DMS79 treated with DMSO at 0.1 percent for 48 hours (cell line): ENCODE measurements at regions not wholly inside any gene's neighbourhood (a gene's known extent, or its start where the extent isn't known, plus 50 kb on each side); places are given as distances from the start of the nearest gene placed in this dataset.
"Not testable (repeated sequence)": the region's sequence is repeated elsewhere in the genome, so short reads cannot be mapped to it uniquely, and the experiment has no call there.

Experiments
- DNase-seq: peaks from one replicate; lab custom pipeline; 2025; lab: John Stamatoyannopoulos, UW

GRCh38 chr1:185540295-185540694 lies 193.9 kb upstream of the HMCN1 start:
- DNase-seq = no peak

GRCh38 chr1:185539277-185539943 lies 194.8 kb upstream of the HMCN1 start:
- no peak for DNase-seq

GRCh38 chr1:185538309-185538898 lies 195.8 kb upstream of the HMCN1 start:
- DNase-seq = not testable (repeated sequence)

- DNase-seq = no peak
Measured at GRCh38 chr1:185537596-185537995, 196.6 kb upstream of the HMCN1 start.

- no peak for DNase-seq
Measured at GRCh38 chr1:185536165-185536920, 197.8 kb upstream of the HMCN1 start.

- DNase-seq = no peak
Measured at GRCh38 chr1:185535621-185536020, 198.6 kb upstream of the HMCN1 start.

GRCh38 chr1:185534801-185535200 lies 199.4 kb upstream of the HMCN1 start:
- peak; percentile 35 for DNase-seq

- DNase-seq = no peak
Measured at GRCh38 chr1:185533596-185533995, 200.6 kb upstream of the HMCN1 start.

GRCh38 chr1:185532856-185533255 lies 201.3 kb upstream of the HMCN1 start:
- DNase-seq = no peak

GRCh38 chr1:185531838-185532237 lies 202.4 kb upstream of the HMCN1 start:
- DNase-seq = no peak

- no peak for DNase-seq
Measured at GRCh38 chr1:185530215-185530614, 204.0 kb upstream of the HMCN1 start.

- DNase-seq = no peak
Measured at GRCh38 chr1:185529673-185530072, 204.5 kb upstream of the HMCN1 start.

- DNase-seq = no peak
Measured at GRCh38 chr1:185528084-185528676, 206.0 kb upstream of the HMCN1 start.

- no peak for DNase-seq
Measured at GRCh38 chr1:185526344-185527307, 207.6 kb upstream of the HMCN1 start.

GRCh38 chr1:185520188-185520920 lies 203.3 kb upstream of the IVNS1ABP start:
- DNase-seq = no peak

GRCh38 chr1:185517808-185518419 lies 200.9 kb upstream of the IVNS1ABP start:
- no peak for DNase-seq

GRCh38 chr1:185517301-185517700 lies 200.3 kb upstream of the IVNS1ABP start:
- DNase-seq = not testable (repeated sequence)

- DNase-seq = no peak
Measured at GRCh38 chr1:185515696-185516095, 198.7 kb upstream of the IVNS1ABP start.

- DNase-seq = no peak
Measured at GRCh38 chr1:185514311-185514710, 197.3 kb upstream of the IVNS1ABP start.

GRCh38 chr1:185512442-185512841 lies 195.4 kb upstream of the IVNS1ABP start:
- DNase-seq = no peak
